Activated T-helper 1 cell treated with anti-CD3 and anti-CD28 coated beads, Interleukin-2, amount 50 U/mL, for 16 hours (primary cell): ENCODE measurements at regions not wholly inside any gene's neighbourhood (a gene's known extent, or its start where the extent isn't known, plus 50 kb on each side); places are given as distances from the start of the nearest gene placed in this dataset.

Experiments used
- DNase-seq, 2 donors: peaks; one replicate each; pipeline ENCODE4 v3.0.0-alpha.2; 2020; ENCODE audit warnings: low read depth in 1 of 2, low spot score in 1 of 2

DNA sequence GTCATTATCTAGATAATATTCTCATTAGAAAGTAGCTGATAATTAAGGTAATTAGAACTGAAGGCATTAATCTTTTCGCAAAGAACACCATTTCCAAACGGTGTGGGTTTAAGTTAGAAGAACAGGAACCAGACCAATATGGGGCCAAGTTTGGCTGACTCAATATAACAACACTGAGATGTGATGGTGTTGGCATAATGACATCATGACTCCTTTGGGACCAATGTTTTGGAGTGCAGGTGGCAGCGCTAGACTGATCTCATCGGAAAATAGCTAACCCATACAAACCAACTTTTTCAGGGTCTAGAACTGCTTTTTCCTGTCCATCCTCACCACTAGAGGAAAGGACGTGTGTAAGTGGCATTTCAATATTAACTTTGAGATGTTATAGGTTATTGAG, 1171.7 kb upstream of the ZEB2 start:
- no peak for DNase-seq

DNA sequence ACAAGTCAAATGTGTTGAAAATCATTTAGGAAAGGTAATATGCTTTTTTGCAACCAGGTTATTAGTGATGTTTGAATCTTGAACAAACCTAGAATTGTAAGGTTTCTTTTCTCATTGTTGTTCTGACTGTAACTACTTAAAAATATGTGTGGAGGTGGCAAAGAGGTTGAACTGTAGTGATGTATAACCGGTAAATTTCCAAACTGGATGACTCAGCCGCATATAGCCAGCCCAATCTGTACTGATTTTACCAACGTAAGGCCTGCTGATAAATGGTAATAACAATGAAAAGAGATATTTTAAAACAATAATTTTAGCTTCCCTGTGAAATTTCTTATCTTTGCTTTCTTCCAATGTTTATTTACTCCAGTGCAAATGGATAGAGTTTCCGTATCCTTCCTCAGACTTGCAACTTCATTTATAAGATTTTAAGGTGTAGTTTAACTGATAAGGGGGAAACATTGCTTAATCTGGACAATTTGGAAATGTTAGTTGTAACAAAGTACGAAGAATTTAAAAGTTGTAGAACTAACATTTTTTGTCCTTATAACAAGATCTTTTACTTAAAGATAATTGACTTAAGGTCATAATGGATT, 1170.4 kb upstream of the ZEB2 start:
- no peak for DNase-seq

DNA sequence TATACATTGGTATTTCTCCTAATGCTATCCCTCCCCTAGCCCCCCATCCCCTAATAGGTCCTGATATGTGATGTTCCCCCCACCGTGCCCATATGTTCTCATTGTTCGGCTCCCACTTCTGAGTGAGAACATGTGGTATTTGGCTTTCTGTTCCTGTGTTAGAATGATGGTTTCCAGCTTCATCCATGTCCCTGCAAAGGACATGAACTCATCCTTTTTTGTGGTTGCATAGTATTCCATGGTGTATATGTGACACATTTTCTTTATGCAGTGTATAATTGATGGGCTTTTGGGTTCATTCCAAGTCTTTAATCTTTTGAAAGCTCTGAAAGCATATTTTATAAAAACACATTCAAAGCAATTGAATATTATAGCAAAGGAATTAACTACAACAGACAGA, 1169.4 kb upstream of the ZEB2 start:
- DNase-seq: no peak

DNA sequence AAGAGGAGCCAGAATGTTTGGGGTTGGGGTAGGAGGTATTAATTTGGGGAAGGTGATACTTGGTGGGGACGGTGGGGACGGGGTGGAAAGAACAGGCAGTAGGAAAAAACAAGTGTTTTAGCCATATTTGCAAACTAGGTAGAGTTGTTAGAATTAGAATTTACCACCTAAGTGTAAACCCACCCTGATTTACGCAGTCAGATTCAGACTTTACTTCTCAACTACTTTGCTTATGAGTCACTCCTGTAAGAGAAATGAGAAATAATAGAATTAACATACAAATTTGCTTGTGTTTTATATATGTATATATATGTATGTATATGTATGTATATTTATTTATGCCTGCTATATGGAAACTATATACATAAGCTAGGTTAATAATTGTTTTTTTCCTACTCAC, 1168.2 kb upstream of the ZEB2 start:
- no peak for DNase-seq

DNA sequence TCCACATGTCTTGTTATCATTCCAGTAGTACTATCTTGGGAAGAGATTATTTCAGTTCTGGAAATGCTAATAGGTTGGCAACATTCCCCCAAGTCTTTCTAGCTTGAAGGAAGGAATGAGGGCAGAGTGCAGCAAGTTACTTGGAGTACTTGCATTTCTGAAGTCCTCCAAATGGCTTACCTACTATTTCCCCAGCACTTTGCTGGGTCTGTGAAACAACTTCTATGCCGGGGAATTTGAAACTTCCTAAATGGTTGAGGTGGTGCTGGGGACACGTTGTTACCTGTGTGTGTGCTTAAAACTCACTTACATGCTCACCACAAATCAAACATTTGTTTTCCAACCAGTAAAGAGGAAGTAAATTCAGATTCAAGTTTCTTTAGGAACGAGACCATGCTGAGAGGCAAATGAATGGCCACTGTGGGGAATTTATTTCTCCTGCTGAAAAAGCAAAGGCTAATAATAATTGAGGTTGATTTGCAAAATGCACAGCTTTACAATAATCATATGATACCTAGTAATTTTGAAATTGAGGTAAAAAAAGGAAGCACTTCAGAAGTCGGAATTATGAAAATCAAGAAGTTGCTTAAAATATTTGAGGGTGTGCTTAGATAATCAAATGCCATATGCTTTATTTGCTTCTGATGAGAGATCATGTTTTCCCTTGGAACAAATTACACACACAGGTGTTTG, 1167.7 kb upstream of the ZEB2 start:
- DNase-seq: no peak

DNA sequence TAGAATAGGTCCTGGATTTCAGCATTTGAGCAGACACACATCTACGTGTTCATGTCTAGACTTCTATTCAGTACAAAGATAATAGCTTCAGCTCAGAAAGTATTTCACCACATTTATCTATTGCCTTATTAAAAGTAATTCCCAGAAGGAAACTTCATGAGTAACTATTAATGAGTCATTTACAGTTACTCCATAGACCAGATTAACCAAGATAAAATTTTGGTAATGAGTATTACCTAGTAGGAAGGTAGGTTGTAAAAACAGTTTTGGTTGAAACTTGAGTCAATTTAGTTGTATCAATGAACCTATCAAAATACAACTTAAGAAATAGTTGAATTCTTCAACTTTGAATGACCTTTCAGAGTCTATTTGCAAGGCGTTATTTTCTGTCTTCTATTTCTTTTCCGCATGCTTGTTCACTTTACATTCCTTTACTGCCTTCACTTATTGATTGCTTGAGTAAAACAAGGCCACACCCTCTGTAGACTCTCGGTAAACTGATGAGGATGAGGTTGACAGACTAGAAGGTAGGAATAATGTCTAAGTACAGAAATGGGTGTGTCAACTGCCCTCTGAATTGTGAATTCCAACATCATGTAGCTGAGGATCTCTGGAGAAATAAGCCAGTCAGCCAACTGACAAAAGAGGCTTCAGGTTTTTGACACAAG, 1165.6 kb upstream of the ZEB2 start:
- DNase-seq: no peak

DNA sequence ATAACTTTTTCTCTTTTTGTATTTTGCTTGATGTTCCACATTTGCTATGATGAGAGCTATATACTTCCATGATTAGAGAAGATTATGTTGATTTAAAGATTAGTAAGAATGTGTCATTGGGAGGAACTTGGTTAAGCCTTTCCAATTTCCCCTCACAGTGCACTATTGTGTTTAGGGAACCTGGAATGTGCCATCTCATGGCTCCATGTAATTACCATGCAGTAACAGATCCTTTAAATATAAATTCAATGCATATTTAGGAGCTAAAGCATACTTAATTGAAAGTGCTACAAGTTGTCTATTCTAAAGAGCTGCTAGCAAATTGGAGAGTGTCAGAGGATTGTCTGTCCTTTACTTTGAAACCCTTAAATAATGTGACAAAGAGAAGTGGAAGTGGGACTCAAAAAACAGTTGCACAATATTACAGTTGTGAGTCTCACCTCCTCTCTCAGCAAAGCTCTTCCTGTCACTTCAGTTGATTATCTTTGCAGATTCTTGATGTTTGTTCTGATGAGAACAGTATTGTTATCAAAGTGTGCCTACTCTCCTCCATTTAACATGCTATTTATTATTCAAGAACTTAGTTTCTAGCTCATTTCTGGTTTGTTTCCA, 1162.7 kb upstream of the ZEB2 start:
- DNase-seq: no peak

DNA sequence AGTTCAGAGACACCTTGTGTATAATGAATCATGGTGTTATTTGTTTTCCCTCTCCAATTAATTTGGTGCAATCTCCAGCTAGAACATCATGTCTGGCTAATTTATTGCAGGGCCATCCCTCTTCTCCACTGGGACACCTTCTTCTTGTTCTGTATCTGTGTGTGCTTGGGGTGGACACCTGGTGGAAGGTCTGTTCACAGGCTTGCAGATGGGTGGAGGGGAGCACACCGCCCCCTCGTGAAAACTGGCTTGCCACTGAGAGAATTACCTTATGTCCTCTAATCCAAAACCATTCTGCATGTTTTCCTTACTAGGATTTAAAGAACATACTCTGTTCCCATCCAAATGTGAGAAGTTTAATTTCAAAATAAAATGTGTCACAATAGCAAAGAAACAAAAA, 1160.4 kb upstream of the ZEB2 start:
- DNase-seq: no peak

DNA sequence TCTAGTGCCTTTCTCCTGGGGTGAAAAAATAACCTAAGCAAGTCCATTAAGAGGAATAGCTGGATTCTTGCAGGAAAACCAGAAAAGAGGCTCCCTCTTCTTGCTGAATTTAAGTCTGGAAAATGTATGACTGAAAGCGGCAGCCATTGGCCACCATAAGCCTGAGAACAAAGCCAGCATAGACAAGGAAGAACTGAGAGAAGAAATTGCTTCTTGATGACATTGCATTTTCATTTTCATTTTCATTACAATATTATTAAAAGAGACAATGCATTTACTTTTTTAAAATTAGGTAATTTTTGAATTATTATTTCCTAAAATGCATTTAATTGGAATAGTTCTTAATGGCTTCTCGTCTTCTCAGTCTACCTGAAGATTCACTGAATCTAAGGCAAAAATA, 1157.5 kb upstream of the ZEB2 start:
- no peak for DNase-seq

DNA sequence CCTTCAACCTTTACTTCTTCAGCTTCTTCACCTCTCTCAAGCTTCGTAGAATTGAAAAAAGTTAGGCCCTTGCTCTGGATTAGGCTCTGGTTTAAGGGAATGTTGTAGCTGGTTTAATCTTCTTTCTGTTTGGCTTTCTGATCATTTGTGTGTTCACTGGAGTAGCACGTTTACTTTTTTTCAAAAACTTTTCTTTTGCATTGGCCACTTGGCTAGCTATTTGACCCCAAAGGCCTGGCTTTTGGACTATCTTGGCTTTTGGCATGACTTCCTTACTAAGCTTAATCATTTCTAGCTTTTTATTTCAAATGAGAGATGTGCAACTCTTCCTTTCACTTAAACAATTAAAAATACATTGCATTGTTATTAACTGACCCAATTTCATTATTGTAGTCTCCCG, 1154.8 kb upstream of the ZEB2 start:
- DNase-seq: no peak

DNA sequence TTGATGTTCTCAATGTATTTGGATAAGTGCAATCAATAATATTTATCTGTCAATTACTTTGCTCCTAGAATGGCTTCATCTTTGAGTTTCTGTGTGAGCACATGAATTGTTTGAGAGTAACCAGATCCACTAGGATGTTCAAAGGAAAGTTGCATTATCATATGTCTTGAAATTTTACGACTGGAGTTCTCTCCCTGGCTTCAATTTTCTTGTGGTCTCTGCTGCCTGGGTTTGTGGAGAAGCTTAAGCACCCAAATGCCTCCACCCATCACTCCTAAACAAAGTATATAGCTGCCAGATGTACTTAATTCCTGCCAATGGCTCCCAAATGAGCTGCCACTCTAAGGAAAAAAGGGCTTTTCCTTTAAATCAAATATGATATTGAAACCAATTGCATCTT, 1149.4 kb upstream of the ZEB2 start:
- DNase-seq: no peak

DNA sequence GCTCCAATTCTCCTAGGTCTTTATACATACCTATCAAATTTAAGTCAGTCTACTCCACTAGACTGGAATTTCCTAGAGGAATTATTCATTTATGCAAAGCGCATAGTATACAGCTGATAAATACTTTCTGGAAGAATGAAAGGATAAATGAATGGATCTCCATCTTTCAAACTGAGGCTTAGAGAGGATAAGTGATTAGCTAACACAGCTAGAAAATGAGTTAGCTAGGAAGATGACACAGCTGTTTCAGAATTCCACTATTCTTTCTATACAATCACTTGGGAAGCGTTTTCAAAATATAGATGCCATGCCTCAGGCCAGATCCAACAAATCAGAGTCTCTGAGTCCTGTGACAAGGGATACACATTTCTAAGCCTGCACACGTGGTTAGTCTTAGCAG, 1146.6 kb upstream of the ZEB2 start:
- no peak for DNase-seq

DNA sequence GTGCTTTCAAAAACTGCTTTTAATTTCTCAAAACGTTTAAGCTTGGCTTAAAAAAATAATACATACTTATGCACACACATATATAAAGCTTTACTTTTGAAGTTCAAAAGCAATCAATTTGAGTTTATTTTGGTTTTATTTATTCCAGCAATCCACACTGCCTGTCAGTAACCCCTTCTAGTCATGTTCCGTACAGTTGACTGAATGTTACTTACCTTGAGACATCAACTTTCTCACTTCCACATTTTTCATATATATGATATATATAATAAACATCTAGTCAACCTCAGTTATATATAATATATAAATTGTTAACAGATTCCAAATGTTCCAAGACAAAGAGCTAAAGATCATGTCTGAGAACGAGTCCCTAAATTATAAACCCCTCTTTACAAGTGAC, 1137.3 kb upstream of the ZEB2 start:
- DNase-seq: no peak

DNA sequence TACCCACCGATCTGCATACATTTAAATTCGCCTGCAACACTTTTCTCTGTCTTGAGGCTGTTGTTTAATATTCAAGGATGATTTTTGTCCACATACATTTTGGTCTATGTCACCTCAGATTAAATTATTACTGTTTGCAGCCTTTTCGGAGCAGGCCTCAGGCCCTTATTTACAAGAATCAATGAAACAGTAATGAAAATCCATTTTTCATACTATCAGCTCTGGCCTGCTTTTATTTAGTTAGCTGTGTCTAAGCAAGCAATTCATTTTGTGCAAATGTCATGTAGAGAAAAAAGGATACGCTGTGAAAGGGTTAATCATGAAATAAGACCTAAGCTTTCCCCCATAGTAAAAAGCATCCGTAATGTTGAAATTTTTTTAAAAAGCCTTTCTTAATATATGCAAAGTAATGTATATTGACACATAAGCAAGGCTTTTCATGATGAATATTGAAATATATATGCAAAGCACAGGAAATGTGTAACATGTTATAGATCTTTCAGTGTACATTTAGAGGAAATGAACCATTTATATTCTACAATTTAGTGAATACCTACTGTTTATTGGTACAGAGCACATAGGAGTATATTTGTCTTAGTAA, 1135.3 kb upstream of the ZEB2 start:
- DNase-seq: no peak

DNA sequence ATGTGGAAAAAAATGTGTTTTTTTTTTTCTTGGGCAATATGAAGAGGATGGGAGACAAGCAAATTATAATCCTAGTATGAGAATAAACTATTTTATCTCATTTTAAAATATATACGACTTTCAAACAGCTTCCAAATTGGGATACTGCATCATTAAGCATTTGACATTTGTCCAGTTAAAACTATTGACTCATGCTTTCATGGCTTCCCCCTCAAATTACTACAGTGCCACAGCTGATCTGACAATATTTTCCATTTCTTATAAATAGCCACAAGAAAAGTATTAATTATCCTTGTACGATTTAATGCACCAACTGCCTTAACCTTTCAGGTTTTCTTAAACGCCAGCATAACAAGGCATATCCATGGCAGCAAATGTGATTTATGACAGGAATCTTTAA, 1134.8 kb upstream of the ZEB2 start:
- DNase-seq: no peak

DNA sequence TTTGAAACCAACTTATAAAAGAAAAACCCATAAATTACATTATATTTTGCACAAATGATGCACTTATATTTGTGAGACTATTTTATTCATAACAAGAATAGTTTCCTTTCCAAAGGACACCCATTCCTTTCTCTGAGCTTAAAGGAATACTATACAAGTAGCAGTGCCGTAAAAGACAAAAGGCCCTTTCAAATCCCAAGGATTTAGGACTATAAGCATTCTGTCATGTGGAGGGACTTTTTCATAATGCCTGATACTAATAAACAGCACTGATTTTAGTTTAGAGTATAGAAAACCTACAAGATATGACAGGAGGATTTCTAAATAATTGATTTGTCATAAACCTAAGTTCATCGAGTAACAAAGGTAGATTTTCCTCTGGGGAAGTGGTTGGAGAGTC, 1134.2 kb upstream of the ZEB2 start:
- DNase-seq: no peak

DNA sequence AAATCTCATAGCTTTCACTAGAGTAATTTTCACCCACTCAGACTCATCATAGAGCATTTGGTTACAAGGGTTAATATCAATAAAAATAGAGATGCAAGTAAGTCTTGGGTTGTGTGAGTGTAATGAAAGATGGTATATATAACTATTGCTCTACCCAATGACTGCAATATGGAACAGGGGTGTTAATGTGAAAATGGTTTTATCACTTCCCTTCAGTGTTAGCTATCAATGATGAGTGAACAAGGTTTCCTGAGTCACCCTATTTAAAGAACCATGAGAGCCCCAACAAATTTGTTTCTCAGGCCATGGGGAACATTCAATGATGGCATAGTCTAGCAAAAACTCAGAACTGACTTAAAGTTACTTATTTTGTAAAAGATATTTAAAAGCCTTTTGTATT, 1133.6 kb upstream of the ZEB2 start:
- DNase-seq: no peak

DNA sequence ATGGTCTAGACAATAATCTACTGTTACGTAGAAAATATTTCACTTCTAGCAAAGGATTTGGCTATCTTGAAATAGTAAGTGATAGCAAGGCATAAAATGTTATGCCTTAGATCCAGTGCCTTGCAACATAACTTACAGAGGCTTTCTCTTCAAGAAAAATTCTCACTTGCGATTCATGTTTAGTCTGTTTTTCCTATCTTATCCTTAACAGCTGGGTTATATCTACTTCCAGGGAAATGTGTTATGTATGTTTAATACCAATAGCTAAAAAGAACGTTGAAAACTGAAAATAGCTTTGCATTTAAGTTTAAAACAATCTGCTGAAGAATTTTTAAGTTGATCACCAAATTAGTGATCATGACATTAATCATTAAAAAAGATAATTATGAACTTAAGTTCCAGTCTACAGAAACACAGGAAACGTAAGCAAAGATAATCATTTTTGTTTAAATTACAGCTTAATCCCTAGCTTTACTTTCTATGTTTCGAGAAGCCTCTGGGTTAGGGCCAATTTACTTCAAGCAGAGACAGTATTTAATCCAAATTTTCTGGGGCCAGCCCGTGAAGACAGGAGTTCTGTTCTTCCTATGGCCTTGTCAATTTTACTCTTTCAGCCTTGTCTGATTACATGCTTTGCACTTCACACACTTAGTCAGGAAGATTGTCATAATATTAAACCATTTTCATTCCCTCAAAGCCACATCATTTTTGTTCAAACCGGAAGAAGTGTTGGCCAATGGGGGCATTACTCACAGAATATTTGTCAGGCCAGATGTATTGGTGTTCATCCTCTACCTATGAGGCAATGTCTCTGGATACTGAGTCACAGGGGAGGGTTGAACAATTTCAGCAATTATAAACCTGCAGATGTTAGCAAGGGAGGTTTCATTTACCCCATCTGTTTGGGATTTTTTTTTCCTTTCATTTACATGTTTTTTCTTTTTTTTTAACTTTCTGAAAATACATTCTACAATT, 1132.9 kb upstream of the ZEB2 start:
- DNase-seq: no peak

DNA sequence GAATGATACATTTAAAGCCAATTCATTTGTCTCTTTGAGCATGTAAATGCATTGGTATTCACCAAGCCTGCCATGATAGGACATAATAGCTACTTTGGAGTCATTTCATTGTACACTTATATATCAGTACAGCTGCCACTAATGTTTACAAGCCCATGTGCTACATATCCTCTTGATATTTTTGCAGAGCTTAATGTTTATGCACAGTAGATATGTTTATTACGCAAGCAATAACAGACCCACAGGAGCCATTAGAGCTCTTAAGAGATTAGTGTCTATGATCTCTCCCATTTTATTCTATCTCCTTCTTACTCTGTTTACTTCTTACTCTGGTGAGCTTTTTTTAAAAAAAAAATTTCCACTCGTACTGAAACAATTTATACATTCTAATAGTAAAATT, 1132.1 kb upstream of the ZEB2 start:
- DNase-seq: no peak

DNA sequence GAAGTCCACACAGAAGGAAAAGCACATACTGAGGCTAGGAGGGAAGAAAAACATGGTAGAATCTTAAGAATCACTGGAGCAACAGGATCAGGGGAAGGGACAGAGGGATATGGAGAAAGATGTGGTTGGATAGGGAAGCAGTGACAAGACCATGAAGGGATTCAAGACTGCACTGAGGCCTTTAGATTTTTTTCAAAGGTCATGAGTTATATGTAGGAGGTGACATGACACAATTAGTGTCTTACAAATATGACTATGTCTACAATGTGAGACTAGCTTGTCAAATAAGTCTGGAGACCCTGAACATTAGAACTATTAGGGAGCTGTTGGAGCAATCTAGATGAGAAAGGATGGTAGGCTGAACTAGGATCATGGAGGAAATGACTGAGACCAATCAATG, 1130.3 kb upstream of the ZEB2 start:
- DNase-seq: no peak

DNA sequence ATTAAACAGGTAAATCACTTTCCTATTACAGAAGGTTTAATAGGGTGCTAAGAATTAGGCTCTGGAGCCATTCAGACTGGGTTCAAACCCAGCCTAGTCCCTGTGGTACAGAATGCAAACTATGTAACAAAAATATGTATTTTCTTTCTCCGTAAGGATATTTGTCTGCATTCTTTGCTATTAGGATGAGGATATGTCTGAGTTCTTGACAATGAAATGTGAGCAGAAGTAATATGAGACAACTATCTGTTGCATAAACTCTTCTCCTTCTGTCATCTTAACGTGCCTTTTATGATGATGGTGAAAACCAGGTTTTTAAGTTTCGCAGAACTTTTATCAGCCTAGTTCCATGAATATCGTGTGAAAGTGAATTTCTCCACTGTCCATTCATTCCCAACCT, 1129.1 kb upstream of the ZEB2 start:
- DNase-seq: no peak
